CD4-positive, CD25-positive, alpha-beta regulatory T cell (primary cell): ENCODE measurements at regions not wholly inside any gene's neighbourhood (a gene's known extent, or its start where the extent isn't known, plus 50 kb on each side); places are given as distances from the start of the nearest gene placed in this dataset.

Experiments
- ATAC-seq, 2 donors: fragments of 150-1000 bp; cut with Tn5 transposase; one replicate each; pipeline ENCODE4 v1.10.0; 2021; ENCODE audit warnings: low read depth in 2 of 2, moderate number of reproducible peaks in 2 of 2, moderate library complexity in 1 of 2
- DNase-seq, 3 donors: peaks; one replicate each; pipeline versions ENCODE4 v3.0.0 to v3.0.0-alpha.2; 2012 to 2022; ENCODE audit warnings: mixed read lengths in 1 of 3
- H3K27ac ChIP-seq: one replicate; pipeline ENCODE4 v1.7.0; 2013; ENCODE audit warnings: mild to moderate bottlenecking, low read length; ENCODE audit not compliant: insufficient read depth, poor library complexity, severe bottlenecking
- H3K27me3 ChIP-seq: one replicate; pipeline ENCODE4 v1.7.0; 2013; ENCODE audit warnings: low read length; ENCODE audit not compliant: control insufficient read depth, insufficient read depth
- H3K36me3 ChIP-seq: one replicate; pipeline ENCODE4 v1.7.0; 2013; ENCODE audit warnings: mild to moderate bottlenecking, low read length, moderate library complexity; ENCODE audit not compliant: control insufficient read depth, insufficient read depth
- H3K4me1 ChIP-seq: 2 replicates; pipeline ENCODE4 v1.7.0; 2013; ENCODE audit warnings: mild to moderate bottlenecking, low read length; ENCODE audit not compliant: insufficient read depth, control insufficient read depth, poor library complexity, severe bottlenecking
- H3K4me3 ChIP-seq: one replicate; pipeline ENCODE4 v1.7.0; 2013; ENCODE audit warnings: low read depth, mild to moderate bottlenecking, low read length, moderate library complexity
- H3K9me3 ChIP-seq, 2 experiments: 1 replicate in 1 of 2; 2 replicates in 1 of 2; pipeline ENCODE4 v1.7.0; 2013; ENCODE audit warnings: low read length in 2 of 2, mild to moderate bottlenecking in 1 of 2, moderate library complexity in 1 of 2; ENCODE audit not compliant: control insufficient read depth in 2 of 2
- H3K27ac Mint-ChIP-seq, 3 donors: one replicate each; pipeline ENCODE4 v1.8.0; 2020 to 2022; ENCODE audit warnings: mild to moderate bottlenecking in 3 of 3, mixed read lengths in 3 of 3, moderate library complexity in 2 of 3
- H3K27me3 Mint-ChIP-seq: one replicate; pipeline ENCODE4 v1.8.0; 2022; ENCODE audit warnings: mild to moderate bottlenecking, mixed read lengths
- H3K36me3 Mint-ChIP-seq: one replicate; pipeline ENCODE4 v1.8.0; 2020; ENCODE audit warnings: mixed read lengths
- H3K4me1 Mint-ChIP-seq, 4 donors: one replicate each; pipeline ENCODE4 v1.8.0; 2020 to 2022; ENCODE audit warnings: mixed read lengths in 4 of 4, mild to moderate bottlenecking in 1 of 4
- H3K4me3 Mint-ChIP-seq, 4 donors: one replicate each; pipeline ENCODE4 v1.8.0; 2020 to 2022; ENCODE audit warnings: mild to moderate bottlenecking in 4 of 4, mixed read lengths in 4 of 4, moderate library complexity in 3 of 4
- H3K9me3 Mint-ChIP-seq, 7 donors: one replicate each; pipeline ENCODE4 v1.8.0; 2020 to 2022; ENCODE audit warnings: mixed read lengths in 7 of 7, mild to moderate bottlenecking in 3 of 7, moderate library complexity in 2 of 7

DNA sequence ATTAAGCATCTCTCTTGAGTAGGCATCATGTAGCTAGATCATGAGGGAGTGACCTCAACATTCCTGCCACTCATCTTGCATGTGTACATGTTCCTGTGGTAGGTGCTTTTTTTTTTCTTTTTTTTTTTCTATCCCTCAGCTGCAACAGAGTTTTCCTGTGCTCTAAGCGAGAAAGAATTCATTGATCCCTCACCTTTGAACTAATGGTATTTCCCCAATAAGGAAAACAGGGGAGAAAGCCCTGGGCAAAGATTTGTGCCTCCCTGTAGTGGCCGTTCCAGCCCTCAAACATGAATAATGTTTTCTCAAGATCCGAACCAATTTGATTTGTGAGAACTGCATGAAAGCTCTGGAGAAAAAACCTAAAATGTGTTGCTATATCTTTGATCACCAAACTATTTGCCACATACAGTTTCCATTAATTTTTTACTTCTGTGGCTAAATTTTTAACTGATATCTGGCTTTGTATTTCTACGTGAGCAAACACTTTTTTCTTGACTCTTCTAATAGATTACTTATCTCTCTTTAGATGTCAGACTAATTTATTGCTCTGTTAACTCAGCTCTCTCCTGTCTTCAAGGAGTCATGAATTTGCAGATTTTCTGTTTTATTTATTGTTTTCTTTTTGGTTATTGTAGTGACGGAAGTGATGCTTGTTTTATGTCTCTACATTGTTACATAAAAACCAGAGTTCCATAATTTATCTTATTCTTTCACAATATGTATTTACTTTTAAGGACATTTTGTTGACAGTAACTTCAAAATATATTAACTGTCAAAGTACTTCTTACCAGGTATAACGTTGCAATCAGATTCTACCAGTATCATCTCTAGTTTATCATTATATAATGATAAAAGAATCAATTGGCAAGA lies 1396.5 kb downstream of the OTOL1 start:
- no peak overlapping the region for H3K27ac ChIP-seq
- Mint-ChIP-seq H3K36me3 (no peaks in the 10 kb centered on the region), H3K27ac (no peak overlapping the region), H3K4me3 (no peak overlapping the region), H3K4me1 (no peaks in the 10 kb centered on the region), H3K27me3 (no peaks in the 10 kb centered on the region), H3K9me3 (peaks cover 0 to 5% (median 1%) of the 10 kb centered on the region in 7 donors)
- no peaks in the 10 kb centered on the region for H3K4me1 ChIP-seq
- no peaks in the 10 kb centered on the region for H3K36me3 ChIP-seq
- no peaks in the 10 kb centered on the region for H3K27me3 ChIP-seq
- no peak for ATAC-seq
- DNase-seq: no peak
- no peak overlapping the region for H3K4me3 ChIP-seq
- peaks cover 0 to under 1% of the 10 kb centered on the region in 2 experiments for H3K9me3 ChIP-seq

DNA sequence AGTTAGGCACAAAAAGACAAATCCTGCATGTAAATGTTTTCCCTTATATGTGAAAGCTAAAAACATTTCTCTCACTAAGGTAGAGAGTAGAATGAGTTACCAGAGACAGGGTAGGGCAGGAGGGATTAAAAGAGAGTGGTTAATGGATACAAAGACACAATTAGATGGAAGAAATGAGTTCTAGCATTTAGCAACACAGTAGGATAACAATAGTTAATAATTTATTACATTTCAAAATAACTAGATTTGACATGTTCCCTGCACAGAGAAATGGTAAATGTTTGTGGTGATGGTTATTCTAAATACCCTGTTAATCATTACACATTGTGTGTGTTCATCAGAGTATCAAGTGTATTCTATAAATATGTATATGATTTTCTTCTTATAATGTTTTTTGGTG lies 1400.7 kb downstream of the OTOL1 start:
- no peak for ATAC-seq
- H3K9me3 ChIP-seq: no peaks in the 10 kb centered on the region
- H3K27me3 Mint-ChIP-seq: no peaks in the 10 kb centered on the region
- H3K4me1 Mint-ChIP-seq: no peaks in the 10 kb centered on the region
- H3K4me3 ChIP-seq: no peak overlapping the region
- no peak overlapping the region for H3K27ac ChIP-seq
- H3K36me3 Mint-ChIP-seq: no peaks in the 10 kb centered on the region
- H3K27me3 ChIP-seq: no peaks in the 10 kb centered on the region
- no peak overlapping the region for H3K27ac Mint-ChIP-seq
- H3K9me3 Mint-ChIP-seq: peaks cover 0 to 5% (median 1%) of the 10 kb centered on the region in 7 donors
- no peak for DNase-seq
- no peak overlapping the region for H3K4me3 Mint-ChIP-seq
- H3K4me1 ChIP-seq: no peaks in the 10 kb centered on the region
- H3K36me3 ChIP-seq: no peaks in the 10 kb centered on the region

DNA sequence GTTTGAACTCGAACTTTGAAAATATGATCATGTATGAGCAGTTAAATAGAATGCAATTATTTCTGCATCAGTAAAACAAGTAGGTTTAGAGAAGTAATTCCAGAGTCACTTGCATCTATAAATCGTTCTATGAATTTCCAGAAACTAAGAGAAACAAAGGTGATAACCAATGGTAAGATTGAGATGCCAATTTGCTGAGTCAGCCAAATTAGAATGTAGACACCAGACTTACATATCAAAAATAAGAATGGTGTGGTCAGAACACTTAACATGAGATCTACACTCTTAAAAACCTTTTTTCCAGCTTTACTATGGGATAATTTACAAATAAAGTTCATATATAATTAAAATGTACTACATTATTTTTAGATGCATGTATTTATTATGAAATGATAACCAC lies 1435.9 kb downstream of the OTOL1 start:
- no peaks in the 10 kb centered on the region for H3K27me3 ChIP-seq
- no peak overlapping the region for H3K27ac ChIP-seq
- H3K4me3 Mint-ChIP-seq: no peak overlapping the region
- H3K36me3 Mint-ChIP-seq: no peaks in the 10 kb centered on the region
- no peaks in the 10 kb centered on the region for H3K4me1 Mint-ChIP-seq
- DNase-seq: no peak
- H3K4me1 ChIP-seq: no peaks in the 10 kb centered on the region
- H3K27me3 Mint-ChIP-seq: no peaks in the 10 kb centered on the region
- peaks cover 1 to 23% (median 9%) of the 10 kb centered on the region in 7 donors for H3K9me3 Mint-ChIP-seq
- no peak overlapping the region for H3K27ac Mint-ChIP-seq
- H3K9me3 ChIP-seq: peaks cover 0 to 3% of the 10 kb centered on the region in 2 experiments
- H3K4me3 ChIP-seq: no peak overlapping the region
- no peaks in the 10 kb centered on the region for H3K36me3 ChIP-seq
- ATAC-seq: no peak

DNA sequence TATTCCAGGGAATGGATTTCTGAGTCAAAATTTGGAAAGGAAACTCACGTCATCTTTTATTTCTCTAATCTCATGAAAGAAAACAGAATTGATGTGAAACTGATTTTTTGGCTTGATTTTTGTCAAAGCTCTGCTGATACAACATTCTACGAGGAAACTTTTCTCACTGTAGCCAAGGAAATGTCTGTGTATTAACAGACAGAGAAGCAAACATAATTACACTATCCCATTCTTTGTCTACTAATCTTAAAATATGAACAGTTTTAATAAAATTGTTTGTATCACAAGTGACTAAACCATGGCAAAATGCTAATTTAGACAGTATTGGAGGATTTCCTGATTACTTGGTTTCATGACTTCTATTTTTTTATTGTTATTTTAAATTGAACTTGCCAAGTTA lies 1437.0 kb downstream of the OTOL1 start:
- H3K9me3 ChIP-seq: peaks cover 0 to 3% of the 10 kb centered on the region in 2 experiments
- H3K27me3 ChIP-seq: no peaks in the 10 kb centered on the region
- Mint-ChIP-seq H3K4me1 (no peaks in the 10 kb centered on the region), H3K36me3 (no peaks in the 10 kb centered on the region), H3K4me3 (no peak overlapping the region), H3K9me3 (peaks cover 0 to 24% (median 7%) of the 10 kb centered on the region in 7 donors), H3K27ac (no peak overlapping the region), H3K27me3 (no peaks in the 10 kb centered on the region)
- DNase-seq (no peak), ATAC-seq (no peak)
- no peaks in the 10 kb centered on the region for H3K36me3 ChIP-seq
- H3K4me1 ChIP-seq: no peaks in the 10 kb centered on the region
- no peak overlapping the region for H3K27ac ChIP-seq
- H3K4me3 ChIP-seq: no peak overlapping the region

DNA sequence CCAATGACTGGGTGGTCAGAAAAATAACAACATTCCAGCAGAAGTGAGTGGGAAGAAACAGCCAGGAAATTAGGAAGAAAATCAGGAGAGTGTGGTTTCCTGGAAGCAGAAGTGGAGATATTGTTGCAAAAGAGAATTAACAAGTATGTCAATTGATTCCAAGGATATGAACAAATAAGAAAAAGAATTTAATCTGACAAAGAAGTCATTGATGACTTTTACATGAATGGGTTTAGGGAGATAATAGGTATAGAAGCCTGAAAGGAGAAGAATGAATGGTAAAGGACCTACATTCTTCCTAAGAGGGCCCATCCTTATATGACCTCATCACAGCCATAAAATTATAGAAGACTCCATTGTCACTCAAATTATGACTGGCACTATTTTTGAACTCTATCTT lies 1440.1 kb downstream of the OTOL1 start:
- Mint-ChIP-seq H3K4me3 (no peak overlapping the region), H3K27ac (peak overlapping the region in 1 of 3 donors; percentile 52), H3K4me1 (no peaks in the 10 kb centered on the region), H3K27me3 (no peaks in the 10 kb centered on the region), H3K9me3 (peaks cover 2 to 39% (median 10%) of the 10 kb centered on the region in 7 donors), H3K36me3 (no peaks in the 10 kb centered on the region)
- peaks cover 0 to 11% of the 10 kb centered on the region in 2 experiments for H3K9me3 ChIP-seq
- H3K27ac ChIP-seq: no peak overlapping the region
- no peak overlapping the region for H3K4me3 ChIP-seq
- H3K27me3 ChIP-seq: no peaks in the 10 kb centered on the region
- no peaks in the 10 kb centered on the region for H3K4me1 ChIP-seq
- H3K36me3 ChIP-seq: no peaks in the 10 kb centered on the region
- DNase-seq (no peak), ATAC-seq (no peak)

DNA sequence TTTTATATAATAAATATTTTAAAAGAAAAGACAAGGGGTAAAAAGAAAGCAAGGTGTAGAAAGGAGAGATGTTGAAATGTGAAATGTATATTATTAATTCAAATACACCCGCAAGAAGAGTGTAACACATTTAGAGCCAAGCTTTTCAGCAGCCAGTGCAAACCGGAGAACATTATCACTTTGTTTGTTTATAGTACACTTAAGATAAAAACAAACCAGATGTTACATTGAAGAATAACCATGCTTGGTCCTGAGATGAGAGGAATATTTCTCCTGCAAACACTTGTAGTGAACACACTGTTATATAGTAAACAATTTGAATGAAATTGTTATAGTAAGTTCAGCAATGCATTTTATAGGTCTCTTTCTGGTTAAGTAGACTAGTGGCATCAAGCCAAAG lies 1441.5 kb downstream of the OTOL1 start:
- no peaks in the 10 kb centered on the region for H3K4me1 ChIP-seq
- Mint-ChIP-seq H3K4me3 (no peak overlapping the region), H3K36me3 (no peaks in the 10 kb centered on the region), H3K4me1 (no peaks in the 10 kb centered on the region), H3K9me3 (peaks cover 4 to 41% (median 10%) of the 10 kb centered on the region in 7 donors), H3K27ac (no peak overlapping the region), H3K27me3 (no peaks in the 10 kb centered on the region)
- no peaks in the 10 kb centered on the region for H3K36me3 ChIP-seq
- H3K27me3 ChIP-seq: no peaks in the 10 kb centered on the region
- no peak for DNase-seq
- no peak for ATAC-seq
- no peak overlapping the region for H3K27ac ChIP-seq
- peaks cover 0 to 11% of the 10 kb centered on the region in 2 experiments for H3K9me3 ChIP-seq
- no peak overlapping the region for H3K4me3 ChIP-seq

DNA sequence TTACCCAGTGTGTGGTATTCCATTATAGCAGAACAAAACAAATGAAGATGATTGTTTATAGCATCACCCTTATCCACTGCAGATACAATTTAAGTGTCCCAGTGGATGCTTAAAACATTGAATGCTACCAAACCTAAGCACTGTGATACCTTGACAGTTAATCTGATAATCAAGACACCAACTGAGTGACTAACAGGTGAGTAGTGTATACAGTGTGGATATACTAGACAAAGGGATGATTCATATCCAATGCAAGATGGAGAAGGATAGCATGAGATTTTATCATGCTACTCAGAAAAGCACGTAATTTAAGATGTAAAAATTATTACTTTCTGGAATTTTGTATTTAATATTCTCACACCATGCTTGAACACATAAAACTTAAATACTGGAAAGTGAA lies 1449.0 kb downstream of the OTOL1 start:
- ATAC-seq (no peak), DNase-seq (no peak)
- H3K36me3 ChIP-seq: no peaks in the 10 kb centered on the region
- Mint-ChIP-seq H3K4me1 (no peaks in the 10 kb centered on the region), H3K27me3 (no peaks in the 10 kb centered on the region), H3K9me3 (peaks cover 0 to 36% (median 9%) of the 10 kb centered on the region in 7 donors), H3K36me3 (no peaks in the 10 kb centered on the region), H3K27ac (no peak overlapping the region), H3K4me3 (no peak overlapping the region)
- no peak overlapping the region for H3K4me3 ChIP-seq
- no peaks in the 10 kb centered on the region for H3K27me3 ChIP-seq
- no peak overlapping the region for H3K27ac ChIP-seq
- no peaks in the 10 kb centered on the region for H3K4me1 ChIP-seq
- peaks cover 5 to 6% of the 10 kb centered on the region in 2 experiments for H3K9me3 ChIP-seq

DNA sequence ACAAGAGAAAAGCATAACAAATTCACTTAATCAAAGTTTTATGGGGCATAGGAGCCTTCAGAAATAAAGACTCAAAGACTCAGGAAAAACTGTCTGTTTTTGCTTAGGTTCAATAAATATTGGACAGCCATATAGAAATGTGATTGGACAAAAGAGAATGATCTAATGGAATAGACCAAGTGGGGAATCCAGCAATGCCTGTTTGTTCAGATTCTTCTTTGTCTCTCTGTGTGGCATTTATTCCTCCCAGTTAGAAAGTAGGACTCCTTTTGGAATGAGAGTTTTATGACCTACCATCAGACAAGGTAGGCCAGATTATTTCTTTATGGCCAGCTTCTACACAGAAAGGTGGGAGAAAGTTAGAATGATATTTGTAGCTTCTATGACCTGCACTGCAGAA lies 1460.1 kb downstream of the OTOL1 start:
- Mint-ChIP-seq H3K4me1 (no peaks in the 10 kb centered on the region), H3K27ac (no peak overlapping the region), H3K9me3 (peaks cover 1 to 32% (median 10%) of the 10 kb centered on the region in 7 donors), H3K4me3 (no peak overlapping the region), H3K27me3 (no peaks in the 10 kb centered on the region), H3K36me3 (no peaks in the 10 kb centered on the region)
- Histone ChIP-seq H3K36me3 (no peaks in the 10 kb centered on the region), H3K9me3 (no peaks in the 10 kb centered on the region), H3K27me3 (no peaks in the 10 kb centered on the region), H3K4me1 (no peaks in the 10 kb centered on the region), H3K27ac (no peak overlapping the region), H3K4me3 (no peak overlapping the region)
- DNase-seq: no peak
- no peak for ATAC-seq
